HG02678 (cell line): ENCODE measurements at regions not wholly inside any gene's neighbourhood (a gene's known extent, or its start where the extent isn't known, plus 50 kb on each side); places are given as distances from the start of the nearest gene placed in this dataset.

ENCODE experiments used
- ATAC-seq: cut with Tn5 transposase; IDR thresholded peaks from one replicate; pipeline ENCODE4 v1.9.1; 2021; ENCODE audit warnings: mild to moderate bottlenecking, moderate library complexity; ENCODE audit not compliant: unreplicated experiment

GRCh38 chr12:76611533-76611932, 52.0 kb upstream of the OSBPL8 start:
- no peak for ATAC-seq

- no peak for ATAC-seq
Observed at GRCh38 chr12:76614364-76614763, 54.8 kb upstream of the OSBPL8 start.

- no peak for ATAC-seq
Observed at GRCh38 chr12:76618031-76618430, 58.5 kb upstream of the OSBPL8 start.

DNA sequence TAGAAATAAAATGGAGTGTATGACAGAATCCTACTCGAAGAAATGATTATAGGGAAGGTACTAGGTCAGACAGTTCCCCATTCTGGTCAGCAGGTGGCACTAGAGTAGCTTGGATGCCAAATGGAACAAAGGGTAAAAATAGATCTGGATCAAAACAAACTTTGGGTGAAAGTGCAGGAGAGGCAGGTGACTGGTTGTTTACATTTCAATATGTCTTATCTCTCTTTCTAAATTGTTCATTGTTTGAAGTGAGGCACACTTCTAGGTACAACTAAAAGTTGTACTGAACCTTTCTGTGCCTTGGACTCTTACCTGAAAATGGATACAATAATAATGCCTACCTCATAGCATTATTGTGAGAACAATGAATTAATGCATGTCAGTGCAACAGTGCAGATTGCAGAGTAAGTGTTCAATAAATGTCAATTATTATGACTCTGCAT, 62.0 kb upstream of the OSBPL8 start:
- ATAC-seq = peak; percentile 81

GRCh38 chr12:76622351-76622750, 62.8 kb upstream of the OSBPL8 start:
- ATAC-seq = no peak

- no peak for ATAC-seq
Observed at GRCh38 chr12:76622915-76623314, 63.3 kb upstream of the OSBPL8 start.

DNA sequence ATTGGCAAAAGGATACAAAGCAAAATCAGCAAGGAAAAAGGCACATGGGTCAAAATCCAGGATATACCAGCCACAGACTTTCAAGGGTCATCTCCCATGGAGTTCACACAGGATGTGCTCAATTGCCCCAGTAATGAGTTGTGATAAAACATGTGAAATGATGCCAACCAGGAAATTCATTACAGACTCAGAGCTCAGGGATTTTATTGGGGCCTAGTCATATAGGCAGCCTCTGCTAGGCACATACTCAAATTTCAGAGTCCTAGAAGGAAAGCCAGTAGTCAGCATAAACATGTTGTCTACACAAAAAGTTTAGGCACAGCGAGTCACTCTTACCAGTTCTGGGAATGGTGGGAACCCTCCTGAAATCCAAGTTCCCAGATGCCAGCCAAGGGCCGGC, 64.4 kb upstream of the OSBPL8 start:
- no peak for ATAC-seq

GRCh38 chr12:76627346-76628135, 68.0 kb upstream of the OSBPL8 start:
- ATAC-seq = no peak

DNA sequence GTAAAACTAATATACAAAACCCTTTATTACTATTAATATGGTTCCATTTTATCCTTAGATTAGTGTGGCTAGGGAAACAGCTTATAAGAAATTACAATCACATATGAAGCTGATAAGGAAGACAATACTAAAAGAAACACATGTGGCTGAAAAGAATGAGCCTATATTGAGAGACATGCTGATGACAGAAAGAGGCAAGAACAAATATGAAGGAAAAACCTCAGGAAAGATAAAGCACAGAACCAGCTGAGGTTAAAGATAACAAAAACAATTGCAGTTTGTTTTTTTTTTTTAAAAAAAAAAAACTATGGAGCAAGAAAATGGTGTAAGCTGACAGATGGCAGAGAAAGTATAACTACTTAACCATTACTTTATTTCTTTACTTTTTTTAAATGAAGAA, 69.2 kb upstream of the OSBPL8 start:
- ATAC-seq = no peak

GRCh38 chr12:76631741-76632140, 72.2 kb upstream of the OSBPL8 start:
- no peak for ATAC-seq

- ATAC-seq = no peak
Observed at GRCh38 chr12:76633415-76633814, 73.8 kb upstream of the OSBPL8 start.

DNA sequence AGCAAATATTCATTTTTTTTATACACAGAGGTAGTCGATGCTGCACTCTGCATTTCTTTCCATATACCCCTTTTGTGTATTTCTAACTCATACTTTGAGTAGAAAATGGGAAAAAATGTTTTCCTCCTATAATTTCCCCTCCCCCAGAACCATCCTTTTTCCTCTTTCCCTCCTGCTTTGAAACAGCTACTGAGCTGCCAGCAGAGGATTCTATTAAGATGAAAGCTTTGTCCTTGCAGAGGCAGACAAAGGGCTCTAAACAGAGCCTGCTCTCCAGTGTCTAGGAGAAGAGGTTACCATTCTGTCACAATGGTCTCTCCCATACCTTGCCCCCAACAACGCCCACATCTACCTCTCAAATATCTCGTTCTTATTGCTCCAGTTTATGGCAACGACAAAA, 74.6 kb upstream of the OSBPL8 start:
- ATAC-seq = no peak

GRCh38 chr12:76636121-76636692, 76.6 kb upstream of the OSBPL8 start:
- ATAC-seq = no peak

GRCh38 chr12:76637807-76638206, 78.2 kb upstream of the OSBPL8 start:
- no peak for ATAC-seq

GRCh38 chr12:76639646-76640045, 80.1 kb upstream of the OSBPL8 start:
- ATAC-seq = no peak

- no peak for ATAC-seq
Observed at GRCh38 chr12:76641073-76641472, 81.5 kb upstream of the OSBPL8 start.

- no peak for ATAC-seq
Observed at GRCh38 chr12:76641961-76642360, 82.4 kb upstream of the OSBPL8 start.

DNA sequence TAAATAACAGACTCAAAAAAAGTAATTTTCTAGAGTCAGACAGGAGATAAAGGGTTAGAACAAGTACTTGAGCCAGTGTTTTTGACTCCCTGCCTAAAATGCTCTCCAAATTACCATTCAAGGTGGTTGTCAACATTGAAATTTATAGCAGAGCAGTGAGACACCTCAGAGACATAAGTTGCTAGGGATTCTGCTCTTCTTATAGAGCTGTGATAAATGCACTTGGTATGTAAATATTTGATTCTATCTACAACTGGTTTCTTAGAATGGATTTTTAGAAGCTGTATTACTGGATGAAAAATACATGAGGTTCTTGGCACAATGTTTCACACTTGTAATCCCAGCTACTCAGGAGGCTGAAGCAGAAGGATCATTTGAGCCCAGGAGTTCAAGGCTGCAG, 83.9 kb upstream of the OSBPL8 start:
- ATAC-seq = no peak

DNA sequence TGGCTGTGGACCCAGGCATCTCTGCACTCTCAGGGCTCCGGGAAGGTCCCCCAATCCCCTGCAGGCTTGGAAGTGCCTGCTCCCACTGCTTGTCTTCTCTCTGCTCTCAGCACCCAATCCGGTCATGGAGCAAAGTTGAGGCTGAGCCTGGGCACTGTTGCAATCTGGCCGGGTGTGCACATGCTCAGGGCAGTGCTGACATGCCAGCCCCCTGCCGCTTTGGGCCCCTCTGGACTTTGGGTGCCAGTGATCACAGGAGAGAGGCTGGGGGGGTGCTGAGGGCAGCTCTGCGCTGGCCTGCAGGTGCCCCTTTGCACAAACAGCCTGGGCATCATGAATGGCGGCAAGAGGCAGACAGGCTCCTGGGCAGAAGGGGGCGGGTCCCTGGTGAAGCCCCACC, 85.4 kb upstream of the OSBPL8 start:
- no peak for ATAC-seq

GRCh38 chr12:76645934-76646333, 86.4 kb upstream of the OSBPL8 start:
- ATAC-seq = no peak

GRCh38 chr12:76646366-76646765, 86.8 kb upstream of the OSBPL8 start:
- no peak for ATAC-seq

DNA sequence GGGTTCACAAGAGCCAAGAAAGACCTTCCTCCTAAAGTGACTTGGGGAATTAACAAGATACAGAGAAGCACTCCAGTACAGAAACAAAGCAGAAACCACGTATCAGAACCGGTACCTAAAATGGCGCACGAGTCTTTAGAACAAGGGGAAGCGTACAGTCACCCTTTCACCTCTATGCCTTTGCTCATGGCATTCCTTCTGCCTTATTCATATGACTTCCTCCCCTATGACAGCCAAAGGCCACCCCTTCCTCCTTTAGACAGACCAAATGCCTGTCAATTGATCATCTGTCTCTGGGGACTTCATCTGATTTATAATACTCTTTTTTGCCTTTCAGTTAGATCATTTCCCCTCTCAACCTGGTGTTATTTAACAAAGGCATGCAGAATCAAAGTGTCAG, 89.5 kb upstream of the OSBPL8 start:
- no peak for ATAC-seq

GRCh38 chr12:76652402-76652801, 92.8 kb upstream of the OSBPL8 start:
- no peak for ATAC-seq
